PFSK-1 (cell line): ENCODE measurements at regions not wholly inside any gene's neighbourhood (a gene's known extent, or its start where the extent isn't known, plus 50 kb on each side); places are given as distances from the start of the nearest gene placed in this dataset.

ENCODE experiments used
- POLR2AphosphoS5 ChIP-seq: IDR thresholded peaks from 2 replicates; pipeline ENCODE4 v1.6.1; 2012; ENCODE audit warnings: low read depth, mild to moderate bottlenecking, control low read depth, low read length, moderate library complexity
- REST ChIP-seq, 2 experiments: IDR thresholded peaks; 2 replicates each; pipeline versions ENCODE4 v1.6.1 to v1.8.0; 2011 to 2012; ENCODE audit warnings: low read depth in 2 of 2, low read length in 2 of 2, control low read depth in 1 of 2, inconsistent platforms in 1 of 2, mild to moderate bottlenecking in 1 of 2, moderate library complexity in 1 of 2; ENCODE audit not compliant: insufficient read depth in 1 of 2
- SIN3A ChIP-seq: IDR thresholded peaks from 2 replicates; pipeline ENCODE4 v1.6.1; 2012; ENCODE audit warnings: mild to moderate bottlenecking, low read length, moderate library complexity, borderline replicate concordance; ENCODE audit not compliant: insufficient read depth
- TAF1 ChIP-seq: IDR thresholded peaks from 2 replicates; pipeline ENCODE4 v1.6.1; 2012; ENCODE audit warnings: low read length, control low read depth, borderline replicate concordance; ENCODE audit not compliant: insufficient read depth

GRCh38 chr15:69734699-69735098 is 282.1 kb downstream of the RPLP1 start:
- TF ChIP-seq POLR2AphosphoS5 (no peak), REST (IDR thresholded peaks at IDR 0.05; ENCODE audit: insufficient read depth in 1 of 2, low read depth in 2 of 2, low read length in 2 of 2) (no peak), TAF1 (no peak), SIN3A (no peak)
